ENCODE measurements at regions not wholly inside any gene's neighbourhood (a gene's known extent, or its start where the extent isn't known, plus 50 kb on each side); places are given as distances from the start of the nearest gene placed in this dataset.

DNA sequence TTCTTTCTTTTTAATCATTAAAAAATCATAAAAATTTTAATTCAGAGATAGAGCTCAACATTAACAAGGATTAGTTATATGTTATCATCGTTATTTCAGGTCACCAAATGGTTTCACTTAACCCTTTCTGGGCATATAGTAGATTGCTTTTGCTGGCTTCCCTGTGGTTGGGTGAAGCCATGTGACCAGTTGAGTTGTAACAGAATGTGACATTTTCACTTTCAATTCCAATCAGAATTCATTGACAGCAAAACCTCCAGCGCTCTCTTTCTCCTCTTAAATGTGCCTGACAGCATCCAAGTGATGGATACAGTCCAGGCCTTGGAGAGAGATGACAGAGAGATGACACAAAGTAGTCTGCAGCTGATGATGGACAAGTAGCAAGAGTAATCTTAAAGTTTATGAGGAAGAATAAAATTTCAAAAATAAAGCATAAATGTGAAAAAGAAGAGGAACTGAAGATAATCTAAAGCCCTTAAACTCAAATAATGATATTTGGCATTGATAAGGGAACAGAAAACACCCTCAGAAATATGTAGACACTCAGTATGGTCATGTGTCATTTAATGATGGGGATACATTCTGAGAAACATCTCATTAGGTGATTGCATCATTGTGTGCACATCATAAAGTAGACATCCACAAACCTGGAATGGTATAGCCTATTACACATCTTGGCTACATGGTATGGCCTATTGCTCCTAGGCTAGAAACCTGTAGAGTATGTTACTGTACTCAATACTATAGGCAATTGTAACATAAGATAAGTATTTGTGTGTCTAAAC lies 92.3 kb upstream of the QRFPR start:
- Histone ChIP-seq H3K4me1 (ENCODE audit: control insufficient read depth, insufficient read depth, low read length, unreplicated experiment) (no peaks in the 10 kb centered on the region), H3K36me3 (ENCODE audit: insufficient read depth, low read length) (no peaks in the 10 kb centered on the region), H3K27ac (ENCODE audit: low read depth, low read length) (no peak overlapping the region), H3K27me3 (ENCODE audit: insufficient read depth, low read length) (no peaks in the 10 kb centered on the region), H3K4me3 (ENCODE audit: low read depth, low read length) (no peak overlapping the region), H2AFZ (ENCODE audit: low read length, unreplicated experiment) (peak overlapping the region; percentile 48), H3K79me2 (ENCODE audit: control insufficient read depth, insufficient read depth, low read length, unreplicated experiment) (no peaks in the 10 kb centered on the region)

DNA sequence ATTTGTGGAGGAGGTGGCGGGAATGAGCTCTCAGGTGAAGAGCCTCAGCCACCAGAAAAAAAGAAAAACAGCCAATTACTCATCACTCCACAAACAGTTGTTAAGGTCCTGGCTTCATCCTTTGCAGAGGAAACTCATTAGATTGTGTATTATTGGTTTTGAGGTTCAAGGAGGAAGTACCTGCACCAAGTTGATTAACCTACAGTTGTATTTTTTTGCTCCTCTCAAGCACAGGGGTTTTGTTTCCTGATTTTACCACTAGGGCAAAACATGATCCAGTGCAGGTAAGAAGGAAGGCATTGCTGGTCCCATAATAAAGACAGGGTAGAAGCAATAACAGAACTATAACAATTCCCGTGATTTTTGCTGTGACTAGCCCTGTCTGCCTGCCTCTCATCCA lies 84.0 kb upstream of the QRFPR start:
- H3K4me1 ChIP-seq (ENCODE audit: control insufficient read depth, insufficient read depth, low read length, unreplicated experiment) = no peaks in the 10 kb centered on the region
- H3K27me3 ChIP-seq (ENCODE audit: insufficient read depth, low read length) = peaks cover 14% of the 10 kb centered on the region; the same call in 1 of the 2 replicates
- no peak overlapping the region for H2AFZ ChIP-seq (ENCODE audit: low read length, unreplicated experiment)
- no peaks in the 10 kb centered on the region for H3K79me2 ChIP-seq (ENCODE audit: control insufficient read depth, insufficient read depth, low read length, unreplicated experiment)
- no peaks in the 10 kb centered on the region; the same call in 1 of the 2 replicates for H3K36me3 ChIP-seq (ENCODE audit: insufficient read depth, low read length)
- H3K4me3 ChIP-seq (ENCODE audit: low read depth, low read length) = no peak overlapping the region
- no peak overlapping the region for H3K27ac ChIP-seq (ENCODE audit: low read depth, low read length)

GRCh38 chr4:121462660-121463261 lies 81.9 kb upstream of the QRFPR start:
- H3K27me3 ChIP-seq (ENCODE audit: insufficient read depth, low read length) = peaks cover 26% of the 10 kb centered on the region; the same call in 1 of the 2 replicates
- no peak overlapping the region for H3K27ac ChIP-seq (ENCODE audit: low read depth, low read length)
- no peak overlapping the region for H3K4me3 ChIP-seq (ENCODE audit: low read depth, low read length)
- H3K4me1 ChIP-seq (ENCODE audit: control insufficient read depth, insufficient read depth, low read length, unreplicated experiment) = no peaks in the 10 kb centered on the region
- no peaks in the 10 kb centered on the region; the same call in 1 of the 2 replicates for H3K36me3 ChIP-seq (ENCODE audit: insufficient read depth, low read length)
- no peak overlapping the region for H2AFZ ChIP-seq (ENCODE audit: low read length, unreplicated experiment)
- no peaks in the 10 kb centered on the region for H3K79me2 ChIP-seq (ENCODE audit: control insufficient read depth, insufficient read depth, low read length, unreplicated experiment)

DNA sequence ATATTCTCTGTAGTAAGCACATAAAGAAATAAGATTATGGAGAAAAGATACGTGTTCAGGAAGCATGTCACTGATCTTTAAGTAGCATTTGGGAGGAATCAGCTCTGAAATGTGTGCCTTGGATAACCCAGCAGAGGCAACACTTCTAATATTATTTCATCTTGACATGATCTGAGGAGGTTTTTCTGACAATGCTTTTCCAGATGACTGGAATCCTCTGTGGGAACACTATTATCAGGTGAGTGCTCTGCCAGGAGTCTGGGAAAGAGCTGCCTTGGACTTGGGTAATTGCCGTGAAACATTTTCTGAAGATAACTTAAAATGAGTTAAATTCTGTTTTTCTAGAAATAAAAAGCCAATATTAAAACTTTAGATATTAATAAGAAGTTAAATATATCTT lies 78.2 kb upstream of the QRFPR start:
- no peaks in the 10 kb centered on the region for H3K4me1 ChIP-seq (ENCODE audit: control insufficient read depth, insufficient read depth, low read length, unreplicated experiment)
- no peak overlapping the region for H3K27ac ChIP-seq (ENCODE audit: low read depth, low read length)
- H3K36me3 ChIP-seq (ENCODE audit: insufficient read depth, low read length) = no peaks in the 10 kb centered on the region
- H2AFZ ChIP-seq (ENCODE audit: low read length, unreplicated experiment) = no peak overlapping the region
- H3K27me3 ChIP-seq (ENCODE audit: insufficient read depth, low read length) = peaks cover 53% of the 10 kb centered on the region
- H3K4me3 ChIP-seq (ENCODE audit: low read depth, low read length) = no peak overlapping the region
- H3K79me2 ChIP-seq (ENCODE audit: control insufficient read depth, insufficient read depth, low read length, unreplicated experiment) = no peaks in the 10 kb centered on the region

GRCh38 chr4:121457278-121457875 lies 76.6 kb upstream of the QRFPR start:
- Histone ChIP-seq H3K4me3 (ENCODE audit: low read depth, low read length) (no peak overlapping the region), H3K79me2 (ENCODE audit: control insufficient read depth, insufficient read depth, low read length, unreplicated experiment) (no peaks in the 10 kb centered on the region), H3K4me1 (ENCODE audit: control insufficient read depth, insufficient read depth, low read length, unreplicated experiment) (no peaks in the 10 kb centered on the region), H3K36me3 (ENCODE audit: insufficient read depth, low read length) (no peaks in the 10 kb centered on the region), H3K27ac (ENCODE audit: low read depth, low read length) (no peak overlapping the region), H2AFZ (ENCODE audit: low read length, unreplicated experiment) (no peak overlapping the region), H3K27me3 (ENCODE audit: insufficient read depth, low read length) (peaks cover 59% of the 10 kb centered on the region)

- Histone ChIP-seq H3K27ac (ENCODE audit: low read depth, low read length) (no peak overlapping the region), H3K4me3 (ENCODE audit: low read depth, low read length) (no peak overlapping the region), H3K36me3 (ENCODE audit: insufficient read depth, low read length) (no peaks in the 10 kb centered on the region), H3K4me1 (ENCODE audit: control insufficient read depth, insufficient read depth, low read length, unreplicated experiment) (no peaks in the 10 kb centered on the region), H3K27me3 (ENCODE audit: insufficient read depth, low read length) (peaks cover 52% of the 10 kb centered on the region), H3K79me2 (ENCODE audit: control insufficient read depth, insufficient read depth, low read length, unreplicated experiment) (no peaks in the 10 kb centered on the region), H2AFZ (ENCODE audit: low read length, unreplicated experiment) (no peak overlapping the region)
Measured at GRCh38 chr4:121455285-121455684, 74.5 kb upstream of the QRFPR start.

DNA sequence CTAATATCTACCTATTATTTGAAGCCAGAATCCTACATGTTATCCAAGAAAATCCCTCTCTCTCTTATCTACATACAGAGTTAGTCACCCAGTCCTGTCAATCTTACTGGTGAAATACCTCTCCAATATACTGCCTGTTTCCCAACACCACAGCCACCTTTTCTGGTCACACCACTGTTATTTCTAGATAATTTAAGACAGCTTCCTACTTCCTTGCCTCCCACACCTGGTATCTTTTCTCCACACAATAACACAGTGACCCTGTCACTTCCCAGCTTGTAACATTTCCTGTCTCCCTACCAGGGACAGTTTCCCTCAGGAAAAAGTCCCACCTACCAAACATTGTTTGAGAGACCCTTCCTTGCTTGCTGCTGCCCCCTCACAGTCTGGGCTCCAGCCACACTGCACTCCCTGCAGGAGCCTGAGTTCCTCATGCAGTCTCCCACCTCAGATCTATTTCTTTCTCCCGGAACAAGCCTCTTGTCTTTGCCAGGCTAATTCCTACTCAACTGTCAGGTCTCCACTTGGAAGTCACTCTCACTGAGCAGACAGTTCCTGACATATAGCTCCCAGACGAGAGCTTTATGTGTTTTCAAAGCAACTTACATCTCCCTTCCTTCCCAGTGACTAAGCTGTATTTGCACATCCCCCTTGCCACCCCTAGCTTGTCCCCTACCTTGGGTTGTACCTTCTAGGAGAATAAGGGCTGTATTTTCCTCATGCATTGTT lies 73.6 kb upstream of the QRFPR start:
- Histone ChIP-seq H3K27me3 (ENCODE audit: insufficient read depth, low read length) (peaks cover 50% of the 10 kb centered on the region), H3K36me3 (ENCODE audit: insufficient read depth, low read length) (no peaks in the 10 kb centered on the region), H2AFZ (ENCODE audit: low read length, unreplicated experiment) (no peak overlapping the region), H3K79me2 (ENCODE audit: control insufficient read depth, insufficient read depth, low read length, unreplicated experiment) (no peaks in the 10 kb centered on the region), H3K27ac (ENCODE audit: low read depth, low read length) (no peak overlapping the region), H3K4me1 (ENCODE audit: control insufficient read depth, insufficient read depth, low read length, unreplicated experiment) (no peaks in the 10 kb centered on the region), H3K4me3 (ENCODE audit: low read depth, low read length) (no peak overlapping the region)

DNA sequence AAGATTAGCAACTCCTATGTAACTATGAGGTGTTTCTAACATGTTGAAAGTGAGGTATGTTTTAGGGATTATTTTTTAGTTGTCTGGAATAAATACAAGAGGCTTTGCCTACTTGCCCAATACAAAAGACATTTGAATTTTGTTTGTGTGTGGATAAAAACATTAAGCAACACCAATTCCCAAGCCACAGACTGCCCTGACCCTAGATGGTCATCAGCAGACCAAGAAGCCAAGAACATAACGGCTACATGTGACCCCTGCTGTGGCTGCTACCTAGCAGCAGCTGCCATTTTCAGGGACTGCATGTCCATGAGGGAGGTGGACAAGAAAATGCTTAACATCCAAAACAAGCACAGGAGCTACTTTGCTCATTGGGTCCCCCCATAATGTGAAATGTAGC lies 70.5 kb upstream of the QRFPR start:
- H3K27me3 ChIP-seq (ENCODE audit: insufficient read depth, low read length) = peaks cover 26% of the 10 kb centered on the region

GRCh38 chr4:121449416-121449815 lies 68.6 kb upstream of the QRFPR start:
- no peaks in the 10 kb centered on the region for H3K4me1 ChIP-seq (ENCODE audit: control insufficient read depth, insufficient read depth, low read length, unreplicated experiment)
- H3K27ac ChIP-seq (ENCODE audit: low read depth, low read length) = no peak overlapping the region
- H3K4me3 ChIP-seq (ENCODE audit: low read depth, low read length) = no peak overlapping the region
- no peak overlapping the region for H2AFZ ChIP-seq (ENCODE audit: low read length, unreplicated experiment)
- no peaks in the 10 kb centered on the region for H3K36me3 ChIP-seq (ENCODE audit: insufficient read depth, low read length)
- peaks cover 13% of the 10 kb centered on the region for H3K27me3 ChIP-seq (ENCODE audit: insufficient read depth, low read length)
- H3K79me2 ChIP-seq (ENCODE audit: control insufficient read depth, insufficient read depth, low read length, unreplicated experiment) = no peaks in the 10 kb centered on the region

More for the DNA sequence above, 70.5 kb upstream of the QRFPR start:
- no peak overlapping the region for H2AFZ ChIP-seq (ENCODE audit: low read length, unreplicated experiment)
- no peaks in the 10 kb centered on the region for H3K36me3 ChIP-seq (ENCODE audit: insufficient read depth, low read length)
- H3K79me2 ChIP-seq (ENCODE audit: control insufficient read depth, insufficient read depth, low read length, unreplicated experiment) = no peaks in the 10 kb centered on the region
- H3K27ac ChIP-seq (ENCODE audit: low read depth, low read length) = no peak overlapping the region
- H3K4me3 ChIP-seq (ENCODE audit: low read depth, low read length) = no peak overlapping the region
- no peaks in the 10 kb centered on the region for H3K4me1 ChIP-seq (ENCODE audit: control insufficient read depth, insufficient read depth, low read length, unreplicated experiment)

- H3K4me1 ChIP-seq (ENCODE audit: control insufficient read depth, insufficient read depth, low read length, unreplicated experiment) = no peaks in the 10 kb centered on the region
- H3K36me3 ChIP-seq (ENCODE audit: insufficient read depth, low read length) = no peaks in the 10 kb centered on the region
- no peak overlapping the region for H3K4me3 ChIP-seq (ENCODE audit: low read depth, low read length)
- peaks cover 8% of the 10 kb centered on the region; the same call in 1 of the 2 replicates for H3K27me3 ChIP-seq (ENCODE audit: insufficient read depth, low read length)
- H3K27ac ChIP-seq (ENCODE audit: low read depth, low read length) = no peak overlapping the region
- no peaks in the 10 kb centered on the region for H3K79me2 ChIP-seq (ENCODE audit: control insufficient read depth, insufficient read depth, low read length, unreplicated experiment)
- H2AFZ ChIP-seq (ENCODE audit: low read length, unreplicated experiment) = no peak overlapping the region
Measured at GRCh38 chr4:121448231-121448630, 67.4 kb upstream of the QRFPR start.
